Fibroblast of villous mesenchyme (primary cell): ENCODE measurements at regions not wholly inside any gene's neighbourhood (a gene's known extent, or its start where the extent isn't known, plus 50 kb on each side); places are given as distances from the start of the nearest gene placed in this dataset.
"Not testable (repeated sequence)": the region's sequence is repeated elsewhere in the genome, so short reads cannot be mapped to it uniquely, and the experiment has no call there.

Experiments used
- DNase-seq: peaks from one replicate; pipeline ENCODE4 v3.0.0-alpha.2; 2010; ENCODE audit warnings: low read depth
- H3K4me3 ChIP-seq: 2 replicates; pipeline ENCODE4 v1.5.1; 2011; ENCODE audit warnings: low read depth, mild to moderate bottlenecking, low read length
- TF ChIP-seq, protein P1 (sequence below): IDR thresholded peaks from 2 replicates; pipeline ENCODE4 v1.5.1; 2012; ENCODE audit warnings: low read depth, mild to moderate bottlenecking, low read length; ENCODE audit not compliant: insufficient read depth

DNA sequence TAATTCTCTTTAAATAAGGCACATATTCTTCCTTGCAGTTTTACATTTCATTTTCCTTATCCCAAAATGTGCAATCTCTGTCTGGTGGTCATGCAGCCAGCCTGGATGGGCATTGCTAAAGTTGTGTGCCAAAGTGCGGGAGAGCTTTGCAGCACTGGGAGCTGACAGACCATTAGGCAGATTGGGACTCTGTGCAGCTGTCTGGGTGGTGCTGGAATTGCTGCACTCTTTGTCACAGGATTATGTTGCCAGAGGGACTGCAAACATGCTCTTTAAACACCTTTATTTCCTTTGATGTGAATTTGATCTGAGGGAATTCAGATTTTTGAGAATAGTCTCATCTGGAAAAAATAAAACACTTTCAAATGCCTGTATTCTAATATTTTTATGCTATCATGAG lies 956.2 kb upstream of the DIAPH2 start:
- TF ChIP-seq, protein P1, sequence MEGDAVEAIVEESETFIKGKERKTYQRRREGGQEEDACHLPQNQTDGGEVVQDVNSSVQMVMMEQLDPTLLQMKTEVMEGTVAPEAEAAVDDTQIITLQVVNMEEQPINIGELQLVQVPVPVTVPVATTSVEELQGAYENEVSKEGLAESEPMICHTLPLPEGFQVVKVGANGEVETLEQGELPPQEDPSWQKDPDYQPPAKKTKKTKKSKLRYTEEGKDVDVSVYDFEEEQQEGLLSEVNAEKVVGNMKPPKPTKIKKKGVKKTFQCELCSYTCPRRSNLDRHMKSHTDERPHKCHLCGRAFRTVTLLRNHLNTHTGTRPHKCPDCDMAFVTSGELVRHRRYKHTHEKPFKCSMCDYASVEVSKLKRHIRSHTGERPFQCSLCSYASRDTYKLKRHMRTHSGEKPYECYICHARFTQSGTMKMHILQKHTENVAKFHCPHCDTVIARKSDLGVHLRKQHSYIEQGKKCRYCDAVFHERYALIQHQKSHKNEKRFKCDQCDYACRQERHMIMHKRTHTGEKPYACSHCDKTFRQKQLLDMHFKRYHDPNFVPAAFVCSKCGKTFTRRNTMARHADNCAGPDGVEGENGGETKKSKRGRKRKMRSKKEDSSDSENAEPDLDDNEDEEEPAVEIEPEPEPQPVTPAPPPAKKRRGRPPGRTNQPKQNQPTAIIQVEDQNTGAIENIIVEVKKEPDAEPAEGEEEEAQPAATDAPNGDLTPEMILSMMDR, result no peak
- DNase-seq, result no peak
- no peak overlapping the region for H3K4me3 ChIP-seq

DNA sequence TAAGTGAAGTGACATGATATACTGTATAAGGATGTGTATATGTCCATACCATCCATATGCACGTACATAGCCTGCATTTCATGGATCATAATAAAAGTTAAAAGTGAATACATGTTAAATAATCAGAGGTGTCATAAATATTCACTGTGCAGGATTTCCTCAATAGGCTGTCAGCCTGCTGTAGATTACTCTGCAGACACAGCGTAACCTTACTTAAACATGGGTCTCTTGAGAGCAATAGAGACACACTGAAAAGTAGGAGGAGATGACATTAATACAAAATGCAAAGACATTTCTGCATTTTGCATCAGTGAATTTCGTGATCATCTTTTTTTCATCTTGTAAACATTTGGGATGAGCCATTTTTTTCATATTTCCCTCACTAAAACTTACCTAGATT lies 955.2 kb upstream of the DIAPH2 start:
- no peak overlapping the region for H3K4me3 ChIP-seq
- no peak for DNase-seq
- TF ChIP-seq, protein P1, result no peak

DNA sequence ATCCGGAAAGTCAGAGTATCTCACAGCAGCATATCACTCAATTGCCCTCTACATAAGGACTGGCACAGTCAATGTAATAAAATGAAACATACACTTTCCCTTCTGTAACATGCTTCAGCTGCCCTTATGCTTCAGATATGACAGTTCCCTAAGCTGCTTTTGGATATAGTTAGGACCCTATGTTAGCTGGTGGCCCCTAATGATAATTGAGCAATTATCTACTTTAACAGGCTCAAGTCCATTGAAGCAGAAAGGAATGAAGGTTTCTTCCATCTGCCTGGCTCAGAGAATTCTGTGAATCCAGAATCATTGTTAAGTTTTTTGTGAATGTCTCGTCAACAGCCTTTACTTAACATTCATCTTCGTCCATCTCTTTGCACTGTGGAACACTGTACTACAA lies 951.2 kb upstream of the DIAPH2 start:
- TF ChIP-seq, protein P1, result no peak
- DNase-seq, result no peak
- no peak overlapping the region for H3K4me3 ChIP-seq

DNA sequence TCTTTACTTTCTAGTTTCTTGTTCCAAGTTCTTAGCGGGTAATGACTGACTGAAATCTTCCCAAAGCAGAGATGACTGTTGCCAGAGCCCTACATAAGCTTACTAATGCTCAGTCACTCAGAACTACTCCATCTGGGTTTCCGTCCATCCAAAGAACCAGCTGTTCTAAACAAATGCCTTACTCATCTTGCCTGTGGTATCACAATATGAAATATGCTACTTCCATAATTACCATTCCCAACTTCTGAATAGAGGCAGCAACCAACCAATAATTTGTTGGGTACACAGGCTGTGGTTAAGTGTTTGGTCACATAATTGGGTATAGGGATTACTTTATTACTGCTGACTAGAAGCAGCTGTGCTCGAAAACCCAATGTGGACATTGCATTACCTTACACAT lies 930.2 kb upstream of the DIAPH2 start:
- TF ChIP-seq, protein P1, result no peak
- H3K4me3 ChIP-seq, result no peak overlapping the region
- no peak for DNase-seq

DNA sequence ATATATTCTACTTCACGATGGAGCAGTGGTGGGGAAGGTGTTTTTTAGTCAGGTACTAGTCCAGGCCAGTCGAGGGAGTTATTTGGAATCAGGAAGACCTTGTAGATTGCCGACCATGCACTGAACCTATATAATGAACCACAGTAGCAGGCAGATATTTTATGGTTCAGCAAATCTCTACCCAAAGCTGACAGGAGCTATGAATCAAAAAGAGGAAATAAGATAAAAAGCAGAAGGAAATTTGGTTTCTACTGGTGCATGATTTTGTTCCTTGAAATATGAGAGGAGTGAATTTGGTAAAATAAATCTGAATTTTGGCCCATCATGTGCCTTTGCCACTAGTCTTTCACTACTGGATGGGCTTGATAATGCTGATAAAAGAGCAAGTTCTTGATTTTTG lies 924.3 kb upstream of the DIAPH2 start:
- TF ChIP-seq, protein P1, result no peak
- no peak for DNase-seq
- H3K4me3 ChIP-seq, result no peak overlapping the region

DNA sequence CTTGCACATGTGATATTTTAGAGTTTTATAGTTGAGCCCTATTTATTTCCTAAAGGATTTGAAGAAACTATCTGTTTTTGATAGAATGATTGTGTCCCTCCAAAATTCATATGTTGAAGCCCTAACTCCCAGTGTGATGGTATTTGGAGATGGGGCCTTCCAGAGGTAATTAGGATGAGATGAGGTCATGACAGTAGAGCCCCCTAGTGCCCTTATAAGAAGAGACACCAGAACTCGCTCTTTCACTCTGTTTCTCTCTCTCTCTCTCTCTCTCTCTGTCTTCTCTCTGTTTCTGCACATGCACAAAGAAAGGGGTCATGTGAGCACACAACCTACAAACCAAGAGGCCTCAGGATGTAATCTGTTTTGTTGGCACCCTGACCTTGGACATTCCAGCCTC lies 921.9 kb upstream of the DIAPH2 start:
- TF ChIP-seq, protein P1, result no peak
- no peak for DNase-seq
- no peak overlapping the region for H3K4me3 ChIP-seq

DNA sequence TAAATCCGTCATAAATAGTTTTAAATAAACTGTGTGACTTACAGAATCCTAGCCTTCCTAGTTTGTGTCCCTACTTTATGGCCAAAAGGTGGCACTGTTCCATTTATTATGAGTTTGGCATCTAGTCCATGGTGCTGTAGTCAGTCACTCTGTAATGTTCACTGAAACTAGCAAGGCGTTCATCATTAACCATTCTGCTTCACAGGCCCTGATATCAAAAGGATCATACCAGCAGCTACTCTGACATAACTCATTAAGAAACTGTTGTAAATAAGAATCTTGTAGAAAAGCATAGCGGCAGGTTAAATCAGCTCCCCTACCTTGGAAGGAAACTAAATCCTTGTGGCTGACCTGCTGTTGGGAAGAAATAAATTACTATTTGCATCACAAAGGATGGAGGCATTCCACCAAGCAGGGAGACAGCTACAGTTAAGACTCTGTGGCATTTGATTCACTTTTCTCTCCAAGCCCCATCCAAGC lies 919.6 kb upstream of the DIAPH2 start:
- H3K4me3 ChIP-seq, result no peak overlapping the region
- TF ChIP-seq, protein P1, result peak; percentile 25
- peak; percentile 3 for DNase-seq

DNA sequence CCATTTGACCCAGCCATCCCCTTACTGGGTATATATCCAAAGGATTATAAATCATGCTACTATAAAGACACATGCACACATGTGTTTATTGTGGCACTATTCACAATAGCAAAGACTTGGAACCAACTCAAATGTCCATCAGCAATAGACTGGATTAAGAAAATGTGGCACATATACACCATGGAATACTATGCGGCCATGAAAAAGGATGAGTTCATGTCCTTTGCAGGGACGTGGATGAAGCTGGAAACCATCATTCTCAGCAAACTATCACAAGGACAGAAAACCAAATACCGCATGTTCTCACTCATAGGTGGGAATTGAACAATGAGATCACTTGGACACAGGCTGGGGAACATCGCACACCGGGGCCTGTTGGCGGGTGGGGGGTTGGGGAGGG lies 913.4 kb upstream of the DIAPH2 start:
- not testable (repeated sequence) for DNase-seq, H3K4me3 ChIP-seq
